GM12873 (cell line): ENCODE measurements at regions not wholly inside any gene's neighbourhood (a gene's known extent, or its start where the extent isn't known, plus 50 kb on each side); places are given as distances from the start of the nearest gene placed in this dataset.

Experiments
- TF ChIP-seq, protein P1 (sequence below): IDR thresholded peaks from 2 replicates; pipeline ENCODE4 v1.5.1; 2012; ENCODE audit warnings: low read depth, mild to moderate bottlenecking, moderate library complexity, low read length, control low read depth; ENCODE audit not compliant: insufficient read depth; ENCODE audit errors: missing control alignments

DNA sequence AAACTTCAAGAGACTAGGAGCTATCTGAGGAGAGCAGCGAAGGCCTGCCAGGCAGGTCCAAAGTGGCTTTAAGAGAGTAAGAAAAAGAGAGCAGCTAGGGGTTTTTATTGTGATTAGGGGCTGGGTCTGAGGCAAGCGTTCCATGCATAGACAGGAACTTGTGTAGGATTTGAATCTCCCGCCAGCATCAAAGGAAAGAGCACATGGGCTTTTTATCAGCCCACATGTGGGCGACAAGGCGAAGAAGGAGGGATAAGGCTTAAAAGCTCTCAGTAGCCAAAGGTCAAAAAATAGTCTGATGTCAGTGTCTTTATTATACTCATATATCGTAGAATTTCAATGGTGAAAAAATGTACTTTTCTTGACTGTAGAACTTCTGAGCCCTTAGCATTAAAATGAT is 178.5 kb upstream of the TMEFF2 start:
- TF ChIP-seq, protein P1, sequence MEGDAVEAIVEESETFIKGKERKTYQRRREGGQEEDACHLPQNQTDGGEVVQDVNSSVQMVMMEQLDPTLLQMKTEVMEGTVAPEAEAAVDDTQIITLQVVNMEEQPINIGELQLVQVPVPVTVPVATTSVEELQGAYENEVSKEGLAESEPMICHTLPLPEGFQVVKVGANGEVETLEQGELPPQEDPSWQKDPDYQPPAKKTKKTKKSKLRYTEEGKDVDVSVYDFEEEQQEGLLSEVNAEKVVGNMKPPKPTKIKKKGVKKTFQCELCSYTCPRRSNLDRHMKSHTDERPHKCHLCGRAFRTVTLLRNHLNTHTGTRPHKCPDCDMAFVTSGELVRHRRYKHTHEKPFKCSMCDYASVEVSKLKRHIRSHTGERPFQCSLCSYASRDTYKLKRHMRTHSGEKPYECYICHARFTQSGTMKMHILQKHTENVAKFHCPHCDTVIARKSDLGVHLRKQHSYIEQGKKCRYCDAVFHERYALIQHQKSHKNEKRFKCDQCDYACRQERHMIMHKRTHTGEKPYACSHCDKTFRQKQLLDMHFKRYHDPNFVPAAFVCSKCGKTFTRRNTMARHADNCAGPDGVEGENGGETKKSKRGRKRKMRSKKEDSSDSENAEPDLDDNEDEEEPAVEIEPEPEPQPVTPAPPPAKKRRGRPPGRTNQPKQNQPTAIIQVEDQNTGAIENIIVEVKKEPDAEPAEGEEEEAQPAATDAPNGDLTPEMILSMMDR = no peak

DNA sequence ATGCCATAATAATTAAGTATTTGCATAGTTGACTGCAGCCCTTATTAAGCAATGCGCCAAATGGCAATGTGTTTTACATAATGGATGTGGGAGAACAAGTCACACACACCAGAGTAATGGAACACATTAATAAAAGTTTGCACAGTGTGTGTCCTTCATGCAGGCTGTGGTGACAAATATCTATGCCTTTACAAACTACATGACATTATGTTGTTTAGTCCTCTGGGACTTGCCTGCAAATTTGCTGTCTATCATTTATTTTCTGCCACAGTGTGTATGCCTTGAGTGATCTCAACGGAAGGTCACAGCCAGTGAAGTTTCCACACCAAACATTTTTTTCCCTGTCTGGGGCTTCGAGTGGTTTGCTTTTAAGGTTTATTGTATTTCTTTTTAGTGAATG is 175.2 kb upstream of the TMEFF2 start:
- TF ChIP-seq, protein P1 = no peak

DNA sequence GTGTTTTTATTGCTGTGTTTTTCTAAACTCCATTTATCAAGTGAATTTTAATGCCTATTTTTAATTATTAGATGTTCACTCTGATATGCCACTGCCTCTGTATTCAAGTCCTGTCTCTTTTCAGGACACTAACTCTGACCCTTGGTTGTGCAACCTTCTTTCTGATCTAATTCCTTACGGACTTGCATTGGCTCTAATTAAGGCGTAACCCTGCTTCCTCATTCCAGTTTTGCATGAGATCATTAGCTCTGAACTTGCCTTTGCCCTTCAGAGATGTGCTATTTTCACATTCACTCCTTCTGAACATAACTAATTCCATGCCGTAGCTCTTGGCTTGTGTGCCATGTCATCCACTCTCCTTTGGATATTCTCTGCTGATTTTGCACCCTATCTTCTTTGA is 162.5 kb upstream of the TMEFF2 start:
- TF ChIP-seq, protein P1 = no peak

DNA sequence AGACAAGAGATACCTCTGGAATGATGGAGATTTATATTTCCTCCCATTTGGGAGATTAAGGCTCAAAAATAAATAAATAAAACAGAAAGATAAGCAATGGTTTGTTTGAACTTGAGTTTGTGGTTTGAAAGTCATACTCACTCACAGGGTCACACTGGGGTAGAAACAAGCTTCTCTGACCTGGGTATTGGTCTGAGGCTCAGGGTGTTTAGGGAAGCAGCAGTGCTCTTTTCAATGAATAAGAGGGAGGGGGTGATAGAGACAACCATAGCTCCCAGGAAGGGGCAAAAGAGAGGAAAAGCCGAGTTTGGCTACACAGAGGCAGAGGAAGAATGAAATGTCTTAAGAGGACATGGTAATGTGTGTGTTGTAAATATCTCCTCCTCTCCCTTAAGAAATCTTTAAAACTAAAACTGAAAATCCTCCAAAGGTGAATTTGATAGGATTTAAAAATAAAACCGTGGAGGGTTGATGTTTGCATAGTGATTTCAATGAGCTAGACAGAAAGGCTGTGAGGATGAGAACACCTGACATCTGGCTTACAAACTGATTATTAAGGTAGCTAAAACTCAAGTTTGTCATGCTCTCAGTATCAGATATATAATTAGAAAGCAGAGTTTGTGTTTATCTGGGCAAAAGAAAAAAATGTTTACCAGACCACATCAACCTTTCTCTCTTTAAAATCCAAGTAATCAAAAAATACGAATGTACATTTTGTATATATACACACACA is 159.9 kb upstream of the TMEFF2 start:
- TF ChIP-seq, protein P1 = no peak

DNA sequence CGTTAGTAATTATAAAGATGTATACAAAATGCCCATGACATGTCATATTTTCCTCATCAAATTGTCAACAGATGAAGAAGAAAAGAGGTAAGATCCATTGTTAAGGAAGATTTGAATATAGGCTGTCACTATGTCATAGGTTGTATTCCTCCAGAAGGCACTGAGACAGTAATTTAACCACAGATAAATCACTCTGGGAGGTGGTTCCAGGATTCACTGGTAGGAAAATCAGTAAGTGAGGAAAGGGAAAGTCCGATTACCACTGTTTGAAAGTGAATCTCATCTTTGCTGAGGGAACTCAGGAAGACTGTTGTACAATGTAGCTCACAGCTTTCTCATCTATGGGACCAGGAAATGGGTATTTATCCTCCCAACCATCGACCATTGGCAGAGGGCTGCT is 152.8 kb upstream of the TMEFF2 start:
- TF ChIP-seq, protein P1 = no peak

DNA sequence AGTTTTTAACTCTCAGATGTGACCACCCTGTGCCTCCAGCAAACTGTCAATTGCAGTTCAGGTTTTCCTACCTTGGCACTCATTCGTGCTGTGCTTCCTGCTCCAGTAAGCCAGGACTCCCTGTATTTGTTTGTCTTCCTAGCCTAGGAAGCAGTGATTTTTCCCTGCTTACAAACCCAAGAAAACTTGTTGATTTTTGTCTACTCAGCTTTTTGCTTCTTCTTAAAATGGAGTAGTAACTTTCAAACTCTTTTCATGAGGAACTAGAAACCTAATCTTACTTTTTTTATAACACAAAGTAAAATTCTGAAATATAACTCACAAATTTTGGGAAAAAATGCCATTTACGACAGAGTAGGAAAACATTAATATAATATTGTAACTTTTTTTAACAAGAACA is 150.6 kb upstream of the TMEFF2 start:
- TF ChIP-seq, protein P1 = no peak

DNA sequence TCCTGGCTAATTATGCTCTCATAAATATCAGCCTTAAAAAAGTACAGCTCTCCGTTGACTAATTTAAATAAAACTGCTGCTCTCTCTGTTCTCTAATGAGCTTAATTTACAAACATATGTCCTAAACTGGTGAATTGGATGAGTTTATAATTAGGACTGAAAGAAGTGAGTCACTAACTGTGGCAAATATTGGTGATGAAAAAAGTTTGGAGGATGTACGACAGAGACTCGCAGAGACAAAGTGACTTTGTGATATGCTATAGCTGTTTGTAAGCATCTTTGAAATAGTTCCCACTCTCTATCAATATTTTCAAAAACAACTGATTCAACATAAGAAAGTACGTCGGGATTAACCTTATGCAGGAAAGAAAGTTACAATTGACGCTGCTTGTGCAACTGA is 138.9 kb upstream of the TMEFF2 start:
- TF ChIP-seq, protein P1 = no peak
